SK-N-SH (cell line): ENCODE measurements at regions not wholly inside any gene's neighbourhood (a gene's known extent, or its start where the extent isn't known, plus 50 kb on each side); places are given as distances from the start of the nearest gene placed in this dataset.

ENCODE experiments used
- CTCF ChIA-PET: fragments of 300-600, 350-600 bp; formaldehyde crosslinking; extraction: SDS; loops from one replicate; lab custom pipeline; 2021; lab: Yijun Ruan, JAX
- POLR2A ChIA-PET: fragments of 350-600 bp; sonication (Branson Sonifier 250); formaldehyde crosslinking; extraction: SDS; loops from one replicate; lab custom pipeline; 2020; ENCODE audit warnings: antibody characterized with exemption, inconsistent platforms; lab: Yijun Ruan, JAX
- DNase-seq: peaks from one replicate; pipeline ENCODE4 v3.0.0; 2012
- H2AFZ ChIP-seq: fragments of 200-600 bp; sonication (generic); 2 replicates; pipeline ENCODE4 v1.8.1; 2016; ENCODE audit warnings: antibody characterized with exemption, mild to moderate bottlenecking, low read depth
- H3F3A ChIP-seq: fragments of 200-600 bp; sonication (generic); replicated peaks from 2 replicates; pipeline ENCODE3; 2016; ENCODE audit warnings: antibody characterized with exemption, mild to moderate bottlenecking; ENCODE audit not compliant: insufficient read depth
- H3K27ac ChIP-seq, 2 experiments: fragments of 200-500 bp in 1 of 2; fragments of 200-600 bp in 1 of 2; sonication (Bioruptor generic) in 1 of 2; sonication (generic), shearing (Covaris generic) in 1 of 2; 2 replicates each; pipeline versions ENCODE4 v1.5.1 to v1.6.1; 2014 to 2016; ENCODE audit warnings: low read depth in 2 of 2, inconsistent platforms in 1 of 2, low read length in 1 of 2, mild to moderate bottlenecking in 1 of 2, mixed read lengths in 1 of 2
- H3K27me3 ChIP-seq: fragments of 200-600 bp; sonication (generic), shearing (Covaris generic); 2 replicates; pipeline ENCODE4 v1.6.1; 2016; ENCODE audit warnings: mixed run types; ENCODE audit not compliant: insufficient read depth
- H3K36me3 ChIP-seq, 2 experiments: fragments of 200-500 bp in 1 of 2; fragments of 200-600 bp in 1 of 2; sonication (Bioruptor generic) in 1 of 2; sonication (generic) in 1 of 2; replicated peaks in 1 of 2; 2 replicates each; pipeline versions ENCODE3 to v1.5.1; 2014 to 2016; ENCODE audit warnings: low read length in 1 of 2, mild to moderate bottlenecking in 1 of 2; ENCODE audit not compliant: insufficient read depth in 2 of 2, control insufficient read depth in 1 of 2
- H3K4me1 ChIP-seq, 2 experiments: fragments of 200-500 bp in 1 of 2; fragments of 200-600 bp in 1 of 2; sonication (Bioruptor generic) in 1 of 2; sonication (generic), shearing (Covaris generic) in 1 of 2; 2 replicates each; pipeline versions ENCODE4 v1.5.1 to v1.6.1; 2014 to 2016; ENCODE audit warnings: low read depth in 1 of 2, low read length in 1 of 2, mixed run types in 1 of 2; ENCODE audit not compliant: insufficient read depth in 2 of 2, control insufficient read depth in 1 of 2
- H3K4me2 ChIP-seq: fragments of 200-600 bp; sonication (generic), shearing (Covaris generic); 2 replicates; pipeline ENCODE4 v1.6.1; 2017; ENCODE audit warnings: mixed run types
- H3K4me3 ChIP-seq, 2 experiments: fragments of 200-500 bp in 1 of 2; fragments of 200-600 bp in 1 of 2; sonication (Bioruptor generic) in 1 of 2; sonication (generic), shearing (Covaris generic) in 1 of 2; 2 replicates each; pipeline versions ENCODE4 v1.5.1 to v1.8.1; 2014 to 2016; ENCODE audit warnings: low read depth in 2 of 2, inconsistent platforms in 1 of 2, low read length in 1 of 2, mild to moderate bottlenecking in 1 of 2, mixed read lengths in 1 of 2, moderate library complexity in 1 of 2
- H3K79me2 ChIP-seq: fragments of 200-600 bp; sonication (generic); 2 replicates; pipeline ENCODE4 v1.8.1; 2017; ENCODE audit warnings: mild to moderate bottlenecking; ENCODE audit not compliant: insufficient read depth
- H3K9ac ChIP-seq: fragments of 200-600 bp; sonication (generic); 2 replicates; pipeline ENCODE4 v1.6.1; 2017; ENCODE audit warnings: mixed run types
- H3K9me2 ChIP-seq: fragments of 200-600 bp; sonication (generic); 2 replicates; pipeline ENCODE4 v1.6.1; 2017; ENCODE audit warnings: mixed run types
- H3K9me3 ChIP-seq: fragments of 200-600 bp; sonication (generic); 2 replicates; pipeline ENCODE4 v1.6.1; 2017; ENCODE audit warnings: mixed run types, mild to moderate bottlenecking, moderate library complexity
- H4K20me1 ChIP-seq: fragments of 200-600 bp; sonication (generic); 2 replicates; pipeline ENCODE4 v1.6.1; 2017; ENCODE audit warnings: mild to moderate bottlenecking, mixed run types; ENCODE audit not compliant: insufficient read depth
- FOSL2 ChIP-seq: IDR thresholded peaks from 2 replicates; pipeline ENCODE4 v1.4.0; 2012; ENCODE audit warnings: low read depth, mild to moderate bottlenecking, moderate library complexity, borderline replicate concordance
- GABPA ChIP-seq: IDR thresholded peaks from 2 replicates; pipeline ENCODE4 v1.4.0; 2012; ENCODE audit warnings: low read depth, mild to moderate bottlenecking
- GATA2 ChIP-seq: sonication (generic); formaldehyde crosslinking; IDR thresholded peaks from 2 replicates; pipeline ENCODE4 v1.5.0; 2020; ENCODE audit warnings: mild to moderate bottlenecking, missing genetic modification reagents
- IRF3 ChIP-seq: fragments of 150-350 bp; IDR thresholded peaks from 2 replicates; pipeline ENCODE4 v1.6.1; 2016; ENCODE audit warnings: mild to moderate bottlenecking, low read depth, low read length
- JUND ChIP-seq: IDR thresholded peaks from 2 replicates; pipeline ENCODE4 v1.4.0; 2012
- MEF2A ChIP-seq: IDR thresholded peaks from 2 replicates; pipeline ENCODE4 v1.4.0; 2012; ENCODE audit warnings: low read depth, borderline replicate concordance
- NFIC ChIP-seq: IDR thresholded peaks from 2 replicates; pipeline ENCODE4 v1.4.0; 2012; ENCODE audit warnings: borderline replicate concordance
- PBX3 ChIP-seq: IDR thresholded peaks from 2 replicates; pipeline ENCODE4; 2012
- RCOR1 ChIP-seq: fragments of 150-350 bp; IDR thresholded peaks from 2 replicates; pipeline ENCODE4 v1.6.1; 2017; ENCODE audit warnings: antibody characterized with exemption, low read length
- TAF1 ChIP-seq: IDR thresholded peaks from 2 replicates; pipeline ENCODE4 v1.6.1; 2012; ENCODE audit warnings: low read depth, mild to moderate bottlenecking, low read length, moderate library complexity, borderline replicate concordance
- TEAD4 ChIP-seq: IDR thresholded peaks from 2 replicates; pipeline ENCODE4 v1.4.0; 2012; ENCODE audit warnings: mild to moderate bottlenecking, borderline replicate concordance; ENCODE audit not compliant: insufficient read depth
- YY1 ChIP-seq: IDR thresholded peaks from 2 replicates; pipeline ENCODE4 v1.4.0; 2012; ENCODE audit warnings: low read depth, mild to moderate bottlenecking
- ZBTB33 ChIP-seq: IDR thresholded peaks from 2 replicates; pipeline ENCODE4 v1.4.0; 2012; ENCODE audit warnings: low read depth, borderline replicate concordance
- WGBS: methylation state at CpG from one replicate; pipeline ENCODE4 v1.1.6; 2017; ENCODE audit warnings: low lambda C conversion rate; 5-methylcytosine and 5-hydroxymethylcytosine counted together

GRCh38 chr11:81267246-81267645 is 1466.4 kb downstream of the FAM181B start:
- Histone ChIP-seq H3K27me3 (no peaks in the 10 kb centered on the region), H3K4me1 (no peaks in the 10 kb centered on the region), H3K36me3 (no peaks in the 10 kb centered on the region), H3F3A (no peaks in the 10 kb centered on the region), H3K9me2 (no peaks in the 10 kb centered on the region), H3K27ac (no peak overlapping the region), H2AFZ (no peak overlapping the region), H3K9me3 (no peaks in the 10 kb centered on the region; the same call in 1 of the 2 replicates), H3K9ac (no peak overlapping the region), H3K79me2 (no peaks in the 10 kb centered on the region), H4K20me1 (no peaks in the 10 kb centered on the region), H3K4me2 (no peak overlapping the region), H3K4me3 (no peak overlapping the region)
- no peak for TF ChIP-seq NFIC
- no peak for TF ChIP-seq GATA2 (CRISPR knock-in tag)
- TF ChIP-seq PBX3: no peak
- TF ChIP-seq IRF3: no peak
- TF ChIP-seq GABPA: no peak
- no peak for TF ChIP-seq YY1
- no peak for TF ChIP-seq FOSL2
- TF ChIP-seq ZBTB33: no peak
- no peak for TF ChIP-seq TEAD4
- TF ChIP-seq MEF2A: no peak
- TF ChIP-seq RCOR1: no peak
- POLR2A ChIA-PET: no interaction called here
- no peak for DNase-seq
- WGBS: 58% methylated on average over 3 of the region's 3 CpGs
- CTCF ChIA-PET: no interaction called here

GRCh38 chr11:81259471-81259870 is 1474.2 kb downstream of the FAM181B start:
- Histone ChIP-seq H3K9ac (no peak overlapping the region), H3K4me2 (no peak overlapping the region), H3K36me3 (no peaks in the 10 kb centered on the region), H3K79me2 (no peaks in the 10 kb centered on the region), H3K4me1 (no peaks in the 10 kb centered on the region; a peak in 1 of 4 replicates), H3K4me3 (no peak overlapping the region), H2AFZ (no peak overlapping the region), H3K9me3 (no peaks in the 10 kb centered on the region; the same call in 1 of the 2 replicates), H4K20me1 (no peaks in the 10 kb centered on the region), H3K27me3 (no peaks in the 10 kb centered on the region), H3K27ac (no peak overlapping the region), H3K9me2 (no peaks in the 10 kb centered on the region), H3F3A (no peaks in the 10 kb centered on the region)
- WGBS: 32% methylated on average over 2 of the region's 2 CpGs
- ChIA-PET CTCF (no interaction called here), POLR2A (no interaction called here)
- DNase-seq: no peak
- TF ChIP-seq TAF1 (no peak), JUND (no peak), NFIC (no peak)
